Spleen (tissue), 7 donors: ENCODE measurements at regions not wholly inside any gene's neighbourhood (a gene's known extent, or its start where the extent isn't known, plus 50 kb on each side); places are given as distances from the start of the nearest gene placed in this dataset.

Experiments used
- POLR2A ChIP-seq, 3 donors: fragments of 450-650 bp; IDR thresholded peaks; one replicate each; pipeline ENCODE4 v1.5.1; 2017; ENCODE audit warnings: antibody characterized with exemption in 3 of 3, mild to moderate bottlenecking in 1 of 3
- TF ChIP-seq, protein P1 (sequence below), 11 experiments: fragments of 200-600 bp in 7 of 11; fragments of 450-650 bp in 4 of 11; sonication (generic) in 4 of 11; IDR thresholded peaks in 8 of 11; conservative IDR thresholded peaks in 3 of 11; 1 replicate in 7 of 11; 2 replicates in 4 of 11; pipeline versions ENCODE4 v1.4.0 to v1.8.0; 2016 to 2021; ENCODE audit warnings: antibody characterized with exemption in 11 of 11, inconsistent platforms in 4 of 11, mild to moderate bottlenecking in 1 of 11
- donor health status: DM: no; HTN: no; CAD: no; lungs with moderate emphysema.
- donor health status: DM: no; HTN: no; CAD: no.
- donor health status: DM: no; HTN: no; CAD: no.

DNA sequence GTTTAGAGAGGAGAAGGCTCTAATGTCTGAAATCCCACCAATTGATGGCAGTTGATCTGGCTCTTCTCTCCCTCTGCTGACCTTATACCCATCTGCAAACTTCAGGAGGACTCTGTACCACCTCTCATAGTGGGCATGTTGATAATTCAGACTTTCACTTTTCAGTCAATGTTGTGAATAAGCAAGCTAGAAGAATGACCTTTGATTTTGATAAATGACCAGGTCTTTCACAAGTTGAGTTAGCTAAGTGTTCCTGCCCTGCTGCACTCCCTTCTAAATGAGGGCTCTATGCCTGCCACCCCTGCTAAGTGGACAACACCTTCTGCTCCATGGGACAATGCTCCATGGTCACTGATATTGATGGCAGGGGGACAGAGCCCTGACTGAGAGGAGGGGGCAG is 74.7 kb downstream of the SPRY4 start:
- no peak for TF ChIP-seq POLR2A (IDR thresholded peaks at IDR 0.05)
- TF ChIP-seq, protein P1, sequence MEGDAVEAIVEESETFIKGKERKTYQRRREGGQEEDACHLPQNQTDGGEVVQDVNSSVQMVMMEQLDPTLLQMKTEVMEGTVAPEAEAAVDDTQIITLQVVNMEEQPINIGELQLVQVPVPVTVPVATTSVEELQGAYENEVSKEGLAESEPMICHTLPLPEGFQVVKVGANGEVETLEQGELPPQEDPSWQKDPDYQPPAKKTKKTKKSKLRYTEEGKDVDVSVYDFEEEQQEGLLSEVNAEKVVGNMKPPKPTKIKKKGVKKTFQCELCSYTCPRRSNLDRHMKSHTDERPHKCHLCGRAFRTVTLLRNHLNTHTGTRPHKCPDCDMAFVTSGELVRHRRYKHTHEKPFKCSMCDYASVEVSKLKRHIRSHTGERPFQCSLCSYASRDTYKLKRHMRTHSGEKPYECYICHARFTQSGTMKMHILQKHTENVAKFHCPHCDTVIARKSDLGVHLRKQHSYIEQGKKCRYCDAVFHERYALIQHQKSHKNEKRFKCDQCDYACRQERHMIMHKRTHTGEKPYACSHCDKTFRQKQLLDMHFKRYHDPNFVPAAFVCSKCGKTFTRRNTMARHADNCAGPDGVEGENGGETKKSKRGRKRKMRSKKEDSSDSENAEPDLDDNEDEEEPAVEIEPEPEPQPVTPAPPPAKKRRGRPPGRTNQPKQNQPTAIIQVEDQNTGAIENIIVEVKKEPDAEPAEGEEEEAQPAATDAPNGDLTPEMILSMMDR (IDR thresholded peaks at IDR 0.05 in 8 of 11, conservative IDR thresholded peaks at IDR 0.05 in 3 of 11): no peak
